GM23338 (cell line): ENCODE measurements at regions not wholly inside any gene's neighbourhood (a gene's known extent, or its start where the extent isn't known, plus 50 kb on each side); places are given as distances from the start of the nearest gene placed in this dataset.

ENCODE experiments used
- ATAC-seq: fragments of 200-7000 bp; cut with Tn5 transposase; 3 replicates; pipeline ENCODE4 v1.9.1; 2020
- DNase-seq: peaks from one replicate; pipeline ENCODE4 v3.0.0-alpha.2; 2015; ENCODE audit warnings: low spot score
- H2AFZ ChIP-seq: fragments of 200-600 bp; sonication (generic); 2 replicates; pipeline ENCODE4 v1.8.0; 2016; ENCODE audit warnings: antibody characterized with exemption, mild to moderate bottlenecking, moderate library complexity
- H3F3A ChIP-seq: fragments of 200-600 bp; sonication (generic); replicated peaks from 2 replicates; pipeline ENCODE4 v1.8.0; 2017; ENCODE audit warnings: antibody characterized with exemption, mixed run types, low read depth
- H3K27ac ChIP-seq: fragments of 200-600 bp; sonication (generic); 2 replicates; pipeline ENCODE4 v1.6.1; 2016; ENCODE audit warnings: low read depth
- H3K27me3 ChIP-seq: fragments of 200-600 bp; sonication (generic); 2 replicates; pipeline ENCODE4 v1.8.0; 2016; ENCODE audit warnings: mild to moderate bottlenecking, mixed run types, moderate library complexity; ENCODE audit not compliant: insufficient read depth
- H3K36me3 ChIP-seq: fragments of 200-600 bp; sonication (generic); 2 replicates; pipeline ENCODE4 v1.8.0; 2016; ENCODE audit warnings: mild to moderate bottlenecking; ENCODE audit not compliant: insufficient read depth
- H3K4me1 ChIP-seq: fragments of 200-600 bp; sonication (generic); 2 replicates; pipeline ENCODE4 v1.8.0; 2016; ENCODE audit warnings: mild to moderate bottlenecking, moderate library complexity; ENCODE audit not compliant: insufficient read depth
- H3K4me2 ChIP-seq: fragments of 200-600 bp; sonication (generic); 2 replicates; pipeline ENCODE4 v1.7.1; 2017; ENCODE audit warnings: mixed run types
- H3K4me3 ChIP-seq: fragments of 200-600 bp; sonication (generic); 2 replicates; pipeline ENCODE4 v1.6.1; 2016; ENCODE audit warnings: mixed run types
- H3K79me2 ChIP-seq: fragments of 200-600 bp; sonication (generic); replicated peaks from 2 replicates; pipeline ENCODE4 v1.8.0; 2017; ENCODE audit warnings: mild to moderate bottlenecking; ENCODE audit not compliant: insufficient read depth
- H3K9me2 ChIP-seq: fragments of 200-600 bp; sonication (generic); 2 replicates; pipeline ENCODE4 v1.8.0; 2017; ENCODE audit not compliant: insufficient read depth
- H4K20me1 ChIP-seq: fragments of 200-600 bp; sonication (generic); replicated peaks from 2 replicates; pipeline ENCODE4 v1.8.0; 2017; ENCODE audit warnings: mild to moderate bottlenecking; ENCODE audit not compliant: insufficient read depth
- H3K27ac Mint-ChIP-seq: 2 replicates; pipeline ENCODE4 v1.8.0; 2020; ENCODE audit warnings: inconsistent platforms, mild to moderate bottlenecking, moderate library complexity, mixed read lengths
- H3K27me3 Mint-ChIP-seq: 3 replicates; pipeline ENCODE4 v1.8.0; 2022; ENCODE audit warnings: low read depth, mild to moderate bottlenecking, moderate library complexity, mixed read lengths, inconsistent platforms; ENCODE audit not compliant: insufficient read depth, poor library complexity
- H3K36me3 Mint-ChIP-seq: 3 replicates; pipeline ENCODE4 v1.8.0; 2021; ENCODE audit warnings: low read depth, mild to moderate bottlenecking, inconsistent platforms, moderate library complexity, mixed read lengths
- H3K4me1 Mint-ChIP-seq: 3 replicates; pipeline ENCODE4 v1.8.0; 2020; ENCODE audit warnings: mild to moderate bottlenecking, inconsistent platforms, mixed read lengths
- H3K4me3 Mint-ChIP-seq: 3 replicates; pipeline ENCODE4 v1.8.0; 2021; ENCODE audit warnings: moderate library complexity, mild to moderate bottlenecking, inconsistent platforms, mixed read lengths
- H3K9me3 Mint-ChIP-seq: 3 replicates; pipeline ENCODE4 v1.8.0; 2020; ENCODE audit warnings: moderate library complexity, mild to moderate bottlenecking, inconsistent platforms, mixed read lengths
- EZH2 ChIP-seq: fragments of 200-600 bp; sonication (generic); IDR thresholded peaks from one replicate; pipeline ENCODE4 v1.8.0; 2017; ENCODE audit warnings: antibody characterized with exemption, mild to moderate bottlenecking, low read depth; ENCODE audit not compliant: unreplicated experiment
- EZH2phosphoT487 ChIP-seq: fragments of 200-600 bp; sonication (generic); IDR thresholded peaks from one replicate; pipeline ENCODE4 v1.8.1; 2018; ENCODE audit warnings: antibody characterized with exemption; ENCODE audit not compliant: unreplicated experiment
- JUNB ChIP-seq: IDR thresholded peaks from one replicate; pipeline ENCODE4 v1.6.1; 2016; ENCODE audit warnings: antibody characterized with exemption; ENCODE audit not compliant: unreplicated experiment
- NANOG ChIP-seq: IDR thresholded peaks from 2 replicates; pipeline ENCODE4 v1.6.1; 2016; ENCODE audit warnings: antibody characterized with exemption, borderline replicate concordance
- POLR2AphosphoS5 ChIP-seq: IDR thresholded peaks from 2 replicates; pipeline ENCODE4 v1.6.1; 2016; ENCODE audit warnings: antibody characterized with exemption, low read depth
- STAT1 ChIP-seq: IDR thresholded peaks from one replicate; pipeline ENCODE4 v1.6.1; 2016; ENCODE audit warnings: antibody characterized with exemption; ENCODE audit not compliant: unreplicated experiment
- ZNF114 ChIP-seq: fragments of 250-450 bp; sonication (Bioruptor Pico); IDR thresholded peaks from 2 replicates; pipeline ENCODE4 v1.5.0; 2020; ENCODE audit warnings: mild to moderate bottlenecking, moderate library complexity
- ZNF331 ChIP-seq: fragments of 250-450 bp; sonication (Bioruptor Pico); IDR thresholded peaks from 2 replicates; pipeline ENCODE4 v1.5.0; 2020; ENCODE audit warnings: low read depth, mild to moderate bottlenecking, moderate library complexity
- TF ChIP-seq, protein P1 (sequence below), 2 experiments: fragments of 200-600 bp in 1 of 2; sonication (generic) in 1 of 2; conservative IDR thresholded peaks; 2 replicates each; pipeline versions ENCODE4 v1.5.1 to v1.6.1; 2016 to 2017; ENCODE audit warnings: antibody characterized with exemption in 2 of 2, low read depth in 2 of 2, mild to moderate bottlenecking in 2 of 2, moderate library complexity in 1 of 2
- TF ChIP-seq, protein P2 (sequence below): IDR thresholded peaks from 2 replicates; pipeline ENCODE4 v1.6.1; 2016; ENCODE audit warnings: antibody characterized with exemption
- TF ChIP-seq, protein P3 (sequence below): IDR thresholded peaks from one replicate; pipeline ENCODE4 v1.6.1; 2018; ENCODE audit warnings: antibody characterized with exemption; ENCODE audit not compliant: unreplicated experiment

DNA sequence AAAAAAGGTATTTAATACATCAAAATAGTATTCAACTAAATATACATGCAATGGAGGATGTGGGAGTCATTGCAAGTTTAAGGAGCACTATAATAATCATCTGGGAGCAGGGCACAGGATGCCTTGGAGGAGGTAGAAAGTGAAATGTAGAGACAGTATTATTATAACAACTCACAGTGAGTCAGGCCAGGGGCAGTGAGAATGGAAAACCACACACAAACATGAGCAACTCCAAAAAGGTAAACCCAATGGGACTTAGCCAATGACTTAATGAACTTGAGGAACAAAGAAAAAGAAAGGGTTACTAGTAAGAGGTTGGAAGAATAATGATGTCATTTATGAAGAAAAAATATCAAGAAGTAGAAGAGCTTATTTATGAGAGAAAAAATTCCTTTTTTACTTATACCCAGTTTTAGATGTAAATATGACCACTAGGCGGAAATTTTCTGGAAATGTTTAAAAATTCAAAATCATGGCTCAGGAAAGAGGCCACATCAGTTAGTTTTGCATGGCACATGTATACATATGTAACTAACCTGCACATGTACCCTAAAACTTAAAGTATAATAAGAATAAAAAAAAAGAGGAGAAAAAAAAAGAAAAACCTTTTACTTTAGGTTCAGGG is 389.3 kb downstream of the SUCLA2 start:
- Histone ChIP-seq H3F3A (no peaks in the 10 kb centered on the region), H3K27ac (no peak overlapping the region), H3K4me3 (no peak overlapping the region), H3K27me3 (no peaks in the 10 kb centered on the region), H3K79me2 (no peaks in the 10 kb centered on the region), H3K4me2 (no peak overlapping the region), H3K4me1 (no peaks in the 10 kb centered on the region), H3K36me3 (no peaks in the 10 kb centered on the region), H4K20me1 (no peaks in the 10 kb centered on the region), H2AFZ (no peak overlapping the region), H3K9me2 (peaks cover 3% of the 10 kb centered on the region; the same call in 1 of the 2 replicates)
- H3K27ac Mint-ChIP-seq: no peak overlapping the region
- ATAC-seq (no peak), DNase-seq (no peak)
- H3K4me3 Mint-ChIP-seq: no peak overlapping the region
- H3K36me3 Mint-ChIP-seq: no peaks in the 10 kb centered on the region; the same call in 2 of the 3 replicates
- TF ChIP-seq, protein P1, sequence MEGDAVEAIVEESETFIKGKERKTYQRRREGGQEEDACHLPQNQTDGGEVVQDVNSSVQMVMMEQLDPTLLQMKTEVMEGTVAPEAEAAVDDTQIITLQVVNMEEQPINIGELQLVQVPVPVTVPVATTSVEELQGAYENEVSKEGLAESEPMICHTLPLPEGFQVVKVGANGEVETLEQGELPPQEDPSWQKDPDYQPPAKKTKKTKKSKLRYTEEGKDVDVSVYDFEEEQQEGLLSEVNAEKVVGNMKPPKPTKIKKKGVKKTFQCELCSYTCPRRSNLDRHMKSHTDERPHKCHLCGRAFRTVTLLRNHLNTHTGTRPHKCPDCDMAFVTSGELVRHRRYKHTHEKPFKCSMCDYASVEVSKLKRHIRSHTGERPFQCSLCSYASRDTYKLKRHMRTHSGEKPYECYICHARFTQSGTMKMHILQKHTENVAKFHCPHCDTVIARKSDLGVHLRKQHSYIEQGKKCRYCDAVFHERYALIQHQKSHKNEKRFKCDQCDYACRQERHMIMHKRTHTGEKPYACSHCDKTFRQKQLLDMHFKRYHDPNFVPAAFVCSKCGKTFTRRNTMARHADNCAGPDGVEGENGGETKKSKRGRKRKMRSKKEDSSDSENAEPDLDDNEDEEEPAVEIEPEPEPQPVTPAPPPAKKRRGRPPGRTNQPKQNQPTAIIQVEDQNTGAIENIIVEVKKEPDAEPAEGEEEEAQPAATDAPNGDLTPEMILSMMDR (conservative IDR thresholded peaks at IDR 0.05; ENCODE audit: low read depth in 2 of 2): 0 out of 4 replicates have a peak, but pooled peaks of 1 of the 2 experiments have one; percentile 12
- TF ChIP-seq EZH2phosphoT487: no peak
- TF ChIP-seq ZNF331 (CRISPR knock-in tag): no peak
- H3K27me3 Mint-ChIP-seq: no peaks in the 10 kb centered on the region
- no peaks in the 10 kb centered on the region for H3K4me1 Mint-ChIP-seq
- no peaks in the 10 kb centered on the region; the same call in 1 of the 3 replicates for H3K9me3 Mint-ChIP-seq

DNA sequence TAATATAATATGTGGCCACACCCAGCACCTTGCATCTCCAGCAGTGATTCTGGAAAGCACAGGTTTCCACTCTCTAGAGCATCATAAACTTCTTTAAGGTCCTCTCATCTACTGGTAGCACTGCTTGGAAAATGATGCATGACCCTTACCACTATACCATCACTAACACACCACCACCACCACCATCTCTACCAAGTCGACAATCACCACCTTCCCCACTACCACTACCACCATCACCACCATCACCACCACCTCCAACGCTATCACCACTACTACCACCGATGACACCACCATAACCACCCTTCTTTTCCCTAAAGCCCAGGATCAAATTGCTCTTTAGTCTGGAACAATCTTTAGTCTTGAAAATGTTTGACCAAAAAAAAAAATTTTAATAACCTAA is 390.4 kb downstream of the SUCLA2 start:
- Mint-ChIP-seq H3K4me1 (no peaks in the 10 kb centered on the region), H3K27me3 (no peaks in the 10 kb centered on the region), H3K4me3 (no peak overlapping the region), H3K9me3 (no peaks in the 10 kb centered on the region; the same call in 1 of the 3 replicates), H3K27ac (no peak overlapping the region), H3K36me3 (no peaks in the 10 kb centered on the region; the same call in 2 of the 3 replicates)
- Histone ChIP-seq H3K36me3 (no peaks in the 10 kb centered on the region), H3K4me3 (no peak overlapping the region), H3F3A (no peaks in the 10 kb centered on the region), H3K9me2 (peaks cover 3% of the 10 kb centered on the region; the same call in 1 of the 2 replicates), H4K20me1 (no peaks in the 10 kb centered on the region), H3K4me2 (no peak overlapping the region), H3K27me3 (no peaks in the 10 kb centered on the region), H3K27ac (no peak overlapping the region), H2AFZ (no peak overlapping the region), H3K4me1 (no peaks in the 10 kb centered on the region), H3K79me2 (no peaks in the 10 kb centered on the region)
- ATAC-seq: no peak
- DNase-seq: no peak
- TF ChIP-seq EZH2 (no peak), POLR2AphosphoS5 (no peak), EZH2phosphoT487 (no peak), STAT1 (no peak), ZNF114 (CRISPR knock-in tag) (no peak), NANOG (no peak), JUNB (no peak)
- TF ChIP-seq, protein P2, sequence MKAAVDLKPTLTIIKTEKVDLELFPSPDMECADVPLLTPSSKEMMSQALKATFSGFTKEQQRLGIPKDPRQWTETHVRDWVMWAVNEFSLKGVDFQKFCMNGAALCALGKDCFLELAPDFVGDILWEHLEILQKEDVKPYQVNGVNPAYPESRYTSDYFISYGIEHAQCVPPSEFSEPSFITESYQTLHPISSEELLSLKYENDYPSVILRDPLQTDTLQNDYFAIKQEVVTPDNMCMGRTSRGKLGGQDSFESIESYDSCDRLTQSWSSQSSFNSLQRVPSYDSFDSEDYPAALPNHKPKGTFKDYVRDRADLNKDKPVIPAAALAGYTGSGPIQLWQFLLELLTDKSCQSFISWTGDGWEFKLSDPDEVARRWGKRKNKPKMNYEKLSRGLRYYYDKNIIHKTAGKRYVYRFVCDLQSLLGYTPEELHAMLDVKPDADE: no peak
- TF ChIP-seq, protein P3, sequence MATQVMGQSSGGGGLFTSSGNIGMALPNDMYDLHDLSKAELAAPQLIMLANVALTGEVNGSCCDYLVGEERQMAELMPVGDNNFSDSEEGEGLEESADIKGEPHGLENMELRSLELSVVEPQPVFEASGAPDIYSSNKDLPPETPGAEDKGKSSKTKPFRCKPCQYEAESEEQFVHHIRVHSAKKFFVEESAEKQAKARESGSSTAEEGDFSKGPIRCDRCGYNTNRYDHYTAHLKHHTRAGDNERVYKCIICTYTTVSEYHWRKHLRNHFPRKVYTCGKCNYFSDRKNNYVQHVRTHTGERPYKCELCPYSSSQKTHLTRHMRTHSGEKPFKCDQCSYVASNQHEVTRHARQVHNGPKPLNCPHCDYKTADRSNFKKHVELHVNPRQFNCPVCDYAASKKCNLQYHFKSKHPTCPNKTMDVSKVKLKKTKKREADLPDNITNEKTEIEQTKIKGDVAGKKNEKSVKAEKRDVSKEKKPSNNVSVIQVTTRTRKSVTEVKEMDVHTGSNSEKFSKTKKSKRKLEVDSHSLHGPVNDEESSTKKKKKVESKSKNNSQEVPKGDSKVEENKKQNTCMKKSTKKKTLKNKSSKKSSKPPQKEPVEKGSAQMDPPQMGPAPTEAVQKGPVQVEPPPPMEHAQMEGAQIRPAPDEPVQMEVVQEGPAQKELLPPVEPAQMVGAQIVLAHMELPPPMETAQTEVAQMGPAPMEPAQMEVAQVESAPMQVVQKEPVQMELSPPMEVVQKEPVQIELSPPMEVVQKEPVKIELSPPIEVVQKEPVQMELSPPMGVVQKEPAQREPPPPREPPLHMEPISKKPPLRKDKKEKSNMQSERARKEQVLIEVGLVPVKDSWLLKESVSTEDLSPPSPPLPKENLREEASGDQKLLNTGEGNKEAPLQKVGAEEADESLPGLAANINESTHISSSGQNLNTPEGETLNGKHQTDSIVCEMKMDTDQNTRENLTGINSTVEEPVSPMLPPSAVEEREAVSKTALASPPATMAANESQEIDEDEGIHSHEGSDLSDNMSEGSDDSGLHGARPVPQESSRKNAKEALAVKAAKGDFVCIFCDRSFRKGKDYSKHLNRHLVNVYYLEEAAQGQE: no peak
